H1 (cell line): ENCODE measurements at regions not wholly inside any gene's neighbourhood (a gene's known extent, or its start where the extent isn't known, plus 50 kb on each side); places are given as distances from the start of the nearest gene placed in this dataset.

Source experiments
- CHD2 ChIP-seq: IDR thresholded peaks from 2 replicates; pipeline ENCODE4 v1.6.1; 2012; ENCODE audit warnings: low read length, improper control_type of control experiment
- CTCF ChIP-seq, 3 experiments: IDR thresholded peaks; 1 replicate in 2 of 3; 2 replicates in 1 of 3; pipeline versions ENCODE4 v1.5.1 to v1.6.1; 2011; ENCODE audit warnings: low read length in 3 of 3, mild to moderate bottlenecking in 3 of 3, inconsistent platforms in 2 of 3, low read depth in 1 of 3, moderate library complexity in 1 of 3; ENCODE audit not compliant: insufficient read depth in 1 of 3; ENCODE audit errors: control extremely low read depth in 1 of 3
- GABPA ChIP-seq: IDR thresholded peaks from 2 replicates; pipeline ENCODE4 v1.6.1; 2011; ENCODE audit warnings: mild to moderate bottlenecking, low read length, moderate library complexity, borderline replicate concordance; ENCODE audit not compliant: insufficient read depth
- GTF2F1 ChIP-seq: IDR thresholded peaks from 2 replicates; pipeline ENCODE4 v1.6.1; 2012; ENCODE audit warnings: low read depth, low read length, improper control_type of control experiment, borderline replicate concordance
- JUN ChIP-seq: IDR thresholded peaks from 2 replicates; pipeline ENCODE4 v1.6.1; 2011; ENCODE audit warnings: low read depth, mild to moderate bottlenecking, improper control_type of control experiment, low read length
- SAP30 ChIP-seq: fragments of 300-600 bp; sonication (generic); IDR thresholded peaks from 2 replicates; pipeline ENCODE4 v1.7.1; 2012; ENCODE audit warnings: low read length, moderate library complexity, mild to moderate bottlenecking, inconsistent platforms; ENCODE audit not compliant: insufficient read depth, insufficient replicate concordance
- SUZ12 ChIP-seq: fragments of 200-600 bp; sonication (generic); IDR thresholded peaks from 2 replicates; pipeline ENCODE4 v1.6.1; 2012; ENCODE audit warnings: mild to moderate bottlenecking, inconsistent platforms, low read length, moderate library complexity, mixed read lengths
- YY1 ChIP-seq: IDR thresholded peaks from 2 replicates; pipeline ENCODE4 v1.6.1; 2011; ENCODE audit warnings: low read depth, mild to moderate bottlenecking, low read length

DNA sequence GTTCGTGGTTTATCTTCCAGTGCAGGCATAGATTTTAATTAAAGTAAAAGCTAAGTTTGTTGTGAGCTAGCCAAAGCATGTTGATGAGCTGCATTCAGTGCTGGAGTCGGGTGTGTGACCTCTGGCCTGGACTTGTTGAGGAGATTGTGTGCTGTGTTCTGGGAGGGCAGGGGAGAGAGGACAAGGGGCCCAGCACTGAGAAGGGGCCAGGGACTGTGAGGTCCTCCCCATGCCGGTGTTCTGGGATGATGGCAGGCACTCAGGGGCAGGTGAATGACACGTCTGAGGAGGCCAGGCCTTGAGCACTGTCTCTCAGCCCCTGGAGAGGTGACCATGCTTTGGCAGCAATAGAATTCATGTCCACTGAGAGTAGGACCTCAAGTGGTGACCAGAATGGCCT lies 97.9 kb downstream of the FOXF2 start (continued):
- no peak for TF ChIP-seq YY1
- TF ChIP-seq CTCF (IDR thresholded peaks at IDR 0.05; ENCODE audit: control extremely low read depth in 1 of 3, insufficient read depth in 1 of 3, low read depth in 1 of 3, low read length in 3 of 3): no peak
- TF ChIP-seq SUZ12: no peak
- no peak for TF ChIP-seq SAP30
- TF ChIP-seq GTF2F1: no peak
- no peak for TF ChIP-seq GABPA
- no peak for TF ChIP-seq JUN
- no peak for TF ChIP-seq CHD2
